PFSK-1 (cell line): ENCODE measurements at regions not wholly inside any gene's neighbourhood (a gene's known extent, or its start where the extent isn't known, plus 50 kb on each side); places are given as distances from the start of the nearest gene placed in this dataset.

ENCODE experiments used
- FOXP2 ChIP-seq: optimal IDR thresholded peaks from 2 replicates; pipeline ENCODE3; 2011; ENCODE audit warnings: borderline replicate concordance, control low read depth, inconsistent platforms; ENCODE audit not compliant: insufficient read depth; ENCODE audit errors: extremely low read length, extremely low read depth
- POLR2AphosphoS5 ChIP-seq: IDR thresholded peaks from 2 replicates; pipeline ENCODE4 v1.6.1; 2012; ENCODE audit warnings: low read depth, mild to moderate bottlenecking, control low read depth, low read length, moderate library complexity
- SIN3A ChIP-seq: IDR thresholded peaks from 2 replicates; pipeline ENCODE4 v1.6.1; 2012; ENCODE audit warnings: mild to moderate bottlenecking, low read length, moderate library complexity, borderline replicate concordance; ENCODE audit not compliant: insufficient read depth
- TAF1 ChIP-seq: IDR thresholded peaks from 2 replicates; pipeline ENCODE4 v1.6.1; 2012; ENCODE audit warnings: low read length, control low read depth, borderline replicate concordance; ENCODE audit not compliant: insufficient read depth
- TF ChIP-seq, protein P1 (sequence below), 2 experiments: IDR thresholded peaks; 2 replicates each; pipeline versions ENCODE4 v1.6.1 to v1.8.0; 2011 to 2012; ENCODE audit warnings: low read depth in 2 of 2, low read length in 2 of 2, control low read depth in 1 of 2, inconsistent platforms in 1 of 2, mild to moderate bottlenecking in 1 of 2, moderate library complexity in 1 of 2; ENCODE audit not compliant: insufficient read depth in 1 of 2

DNA sequence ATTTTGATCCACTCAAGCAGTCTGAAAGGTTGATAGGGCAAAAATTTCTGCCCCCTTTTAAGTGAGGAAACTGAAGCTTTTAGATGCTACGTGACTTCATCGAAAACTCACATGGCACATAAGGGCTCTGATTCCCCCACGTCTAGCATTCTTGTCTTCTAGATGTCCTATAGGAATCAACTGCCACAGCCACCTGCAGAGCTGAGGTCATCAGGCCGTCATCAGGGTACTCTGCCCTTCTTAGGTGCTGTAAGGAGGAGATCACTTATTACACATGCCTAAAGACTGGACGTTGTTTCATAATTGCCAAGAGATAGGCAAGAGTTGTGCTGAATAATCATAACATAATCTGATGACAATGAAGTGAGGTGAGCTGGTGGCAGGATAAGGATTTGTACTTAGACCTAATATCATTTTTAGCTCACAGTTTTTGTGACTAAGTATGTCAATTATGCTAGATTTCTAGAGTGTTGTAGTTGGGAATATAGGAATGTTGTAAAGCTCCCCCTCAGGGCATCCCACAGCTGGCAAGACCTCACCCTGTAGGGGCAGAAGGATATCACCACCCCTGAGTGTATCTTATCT, 349.4 kb downstream of the METTL15 start:
- no peak for TF ChIP-seq FOXP2
- TF ChIP-seq SIN3A, result no peak
- TF ChIP-seq POLR2AphosphoS5, result no peak
- TF ChIP-seq, protein P1, sequence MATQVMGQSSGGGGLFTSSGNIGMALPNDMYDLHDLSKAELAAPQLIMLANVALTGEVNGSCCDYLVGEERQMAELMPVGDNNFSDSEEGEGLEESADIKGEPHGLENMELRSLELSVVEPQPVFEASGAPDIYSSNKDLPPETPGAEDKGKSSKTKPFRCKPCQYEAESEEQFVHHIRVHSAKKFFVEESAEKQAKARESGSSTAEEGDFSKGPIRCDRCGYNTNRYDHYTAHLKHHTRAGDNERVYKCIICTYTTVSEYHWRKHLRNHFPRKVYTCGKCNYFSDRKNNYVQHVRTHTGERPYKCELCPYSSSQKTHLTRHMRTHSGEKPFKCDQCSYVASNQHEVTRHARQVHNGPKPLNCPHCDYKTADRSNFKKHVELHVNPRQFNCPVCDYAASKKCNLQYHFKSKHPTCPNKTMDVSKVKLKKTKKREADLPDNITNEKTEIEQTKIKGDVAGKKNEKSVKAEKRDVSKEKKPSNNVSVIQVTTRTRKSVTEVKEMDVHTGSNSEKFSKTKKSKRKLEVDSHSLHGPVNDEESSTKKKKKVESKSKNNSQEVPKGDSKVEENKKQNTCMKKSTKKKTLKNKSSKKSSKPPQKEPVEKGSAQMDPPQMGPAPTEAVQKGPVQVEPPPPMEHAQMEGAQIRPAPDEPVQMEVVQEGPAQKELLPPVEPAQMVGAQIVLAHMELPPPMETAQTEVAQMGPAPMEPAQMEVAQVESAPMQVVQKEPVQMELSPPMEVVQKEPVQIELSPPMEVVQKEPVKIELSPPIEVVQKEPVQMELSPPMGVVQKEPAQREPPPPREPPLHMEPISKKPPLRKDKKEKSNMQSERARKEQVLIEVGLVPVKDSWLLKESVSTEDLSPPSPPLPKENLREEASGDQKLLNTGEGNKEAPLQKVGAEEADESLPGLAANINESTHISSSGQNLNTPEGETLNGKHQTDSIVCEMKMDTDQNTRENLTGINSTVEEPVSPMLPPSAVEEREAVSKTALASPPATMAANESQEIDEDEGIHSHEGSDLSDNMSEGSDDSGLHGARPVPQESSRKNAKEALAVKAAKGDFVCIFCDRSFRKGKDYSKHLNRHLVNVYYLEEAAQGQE (IDR thresholded peaks at IDR 0.05; ENCODE audit: insufficient read depth in 1 of 2, low read depth in 2 of 2, low read length in 2 of 2), result no peak
- no peak for TF ChIP-seq TAF1

DNA sequence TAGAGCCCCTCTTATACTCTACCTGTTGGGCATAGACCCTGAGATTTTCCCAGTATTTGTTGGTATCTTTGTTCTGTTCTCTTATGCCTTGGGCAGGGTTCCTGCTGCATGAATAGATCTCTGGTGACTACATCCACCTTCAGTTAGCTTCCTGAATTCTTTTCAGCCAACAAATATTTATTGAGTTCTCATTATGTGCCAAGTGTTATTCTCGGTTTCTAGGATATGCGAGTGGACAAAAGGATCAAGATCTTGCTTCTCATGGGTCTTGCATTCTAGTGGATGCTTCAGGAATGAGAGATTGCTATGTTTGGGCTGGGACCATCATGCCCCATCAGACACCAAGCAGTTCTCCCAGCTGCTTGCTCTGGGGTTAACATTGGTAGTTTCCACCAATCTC, 340.0 kb downstream of the METTL15 start:
- TF ChIP-seq SIN3A, result no peak
- TF ChIP-seq, protein P1 (IDR thresholded peaks at IDR 0.05; ENCODE audit: insufficient read depth in 1 of 2, low read depth in 2 of 2, low read length in 2 of 2), result no peak
- TF ChIP-seq POLR2AphosphoS5, result no peak
- TF ChIP-seq TAF1, result no peak
- no peak for TF ChIP-seq FOXP2

DNA sequence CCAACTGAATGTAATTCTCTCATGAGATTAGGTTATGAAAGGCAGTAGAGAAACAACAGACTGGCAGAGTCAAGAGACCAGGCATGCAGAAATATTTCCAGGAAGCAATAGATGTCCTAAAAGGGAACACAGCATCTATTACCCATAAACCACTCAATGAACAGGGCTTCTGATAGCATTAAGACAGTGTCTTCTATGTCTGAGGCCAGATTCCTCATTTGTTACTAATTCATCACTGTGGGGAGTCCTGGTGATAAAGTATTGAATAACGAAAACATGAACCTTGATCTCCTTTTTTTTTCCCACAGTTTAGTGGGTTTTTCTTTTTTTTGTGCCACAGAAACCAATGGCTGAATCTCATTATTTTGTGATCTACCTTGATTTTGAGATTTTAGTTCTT, 339.0 kb downstream of the METTL15 start:
- no peak for TF ChIP-seq SIN3A
- no peak for TF ChIP-seq TAF1
- no peak for TF ChIP-seq POLR2AphosphoS5
- TF ChIP-seq, protein P1 (IDR thresholded peaks at IDR 0.05; ENCODE audit: insufficient read depth in 1 of 2, low read depth in 2 of 2, low read length in 2 of 2), result no peak
- no peak for TF ChIP-seq FOXP2

DNA sequence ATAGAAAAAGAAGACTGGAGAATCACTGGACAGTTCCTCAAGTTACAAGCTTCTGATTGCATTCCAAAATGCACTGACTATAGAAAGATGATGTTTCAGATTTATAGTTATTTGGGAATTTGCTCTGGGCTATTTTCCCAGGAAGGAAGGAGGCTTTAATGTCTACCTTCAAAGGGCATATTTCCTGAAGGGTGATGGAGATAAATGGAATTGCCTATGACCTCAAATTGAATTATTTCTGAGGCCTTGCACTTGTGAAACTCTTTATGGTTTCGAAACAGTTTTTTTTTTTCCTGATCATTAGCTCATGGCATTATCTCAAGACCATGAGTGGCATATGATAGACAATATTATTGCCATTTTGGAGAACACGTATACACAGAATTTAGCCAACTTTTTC, 333.9 kb downstream of the METTL15 start:
- TF ChIP-seq, protein P1 (IDR thresholded peaks at IDR 0.05; ENCODE audit: insufficient read depth in 1 of 2, low read depth in 2 of 2, low read length in 2 of 2), result no peak
- TF ChIP-seq SIN3A (no peak), TAF1 (no peak), POLR2AphosphoS5 (no peak), FOXP2 (no peak)

DNA sequence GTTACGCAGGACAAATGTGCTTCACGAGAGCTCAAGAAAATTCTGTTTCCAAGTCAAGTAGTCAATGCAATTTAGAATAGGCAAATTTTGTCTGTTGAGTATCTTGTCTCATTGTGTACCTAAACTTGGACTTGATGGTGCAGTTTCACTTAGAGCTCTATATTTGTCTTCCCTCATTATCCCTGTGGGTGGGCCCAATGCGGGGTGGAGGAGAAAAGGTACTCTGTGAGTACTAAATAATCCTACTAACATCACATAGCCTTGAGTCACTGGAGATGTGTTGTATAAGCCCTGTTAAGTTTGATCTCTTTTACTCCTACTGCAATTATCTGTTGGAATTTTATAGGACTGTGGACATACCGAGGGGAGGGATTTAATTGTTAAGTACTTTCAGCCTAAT, 331.2 kb downstream of the METTL15 start:
- no peak for TF ChIP-seq FOXP2
- TF ChIP-seq SIN3A, result no peak
- TF ChIP-seq, protein P1 (IDR thresholded peaks at IDR 0.05; ENCODE audit: insufficient read depth in 1 of 2, low read depth in 2 of 2, low read length in 2 of 2), result no peak
- TF ChIP-seq TAF1, result no peak
- no peak for TF ChIP-seq POLR2AphosphoS5
